ENCODE measurements at regions not wholly inside any gene's neighbourhood (a gene's known extent, or its start where the extent isn't known, plus 50 kb on each side); places are given as distances from the start of the nearest gene placed in this dataset.

DNA sequence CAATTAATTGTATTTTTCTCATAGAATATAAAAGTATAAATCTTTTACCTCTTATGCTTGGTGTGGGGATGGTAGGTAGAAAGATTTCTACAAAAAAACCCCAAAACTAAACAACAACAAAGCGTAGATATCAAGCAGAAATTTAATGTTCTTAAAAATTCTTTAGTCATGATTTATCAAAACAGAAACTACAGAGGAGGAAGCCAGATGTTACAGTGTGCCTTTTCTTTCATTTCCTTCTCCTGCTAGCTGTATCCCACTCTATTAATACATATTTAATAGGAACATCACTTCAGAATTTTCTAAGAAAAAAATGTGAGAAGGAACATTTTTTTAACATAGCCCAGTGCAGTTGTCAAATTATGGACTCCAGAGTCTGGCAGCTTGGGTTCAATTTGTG lies 420.6 kb downstream of the TUSC7 start:
- H3K27me3 Mint-ChIP-seq, result no peaks in the 10 kb centered on the region
- H3K4me1 Mint-ChIP-seq (ENCODE audit: low read depth), result peaks cover 10% of the 10 kb centered on the region
- intact Hi-C loops (cut with micrococcal nuclease), result no loop called here
- H3K36me3 Mint-ChIP-seq (ENCODE audit: low read depth), result no peaks in the 10 kb centered on the region
- H3K4me3 Mint-ChIP-seq, result no peak overlapping the region
- H3K27ac Mint-ChIP-seq, result no peak overlapping the region
- no peaks in the 10 kb centered on the region for H3K9me3 Mint-ChIP-seq

DNA sequence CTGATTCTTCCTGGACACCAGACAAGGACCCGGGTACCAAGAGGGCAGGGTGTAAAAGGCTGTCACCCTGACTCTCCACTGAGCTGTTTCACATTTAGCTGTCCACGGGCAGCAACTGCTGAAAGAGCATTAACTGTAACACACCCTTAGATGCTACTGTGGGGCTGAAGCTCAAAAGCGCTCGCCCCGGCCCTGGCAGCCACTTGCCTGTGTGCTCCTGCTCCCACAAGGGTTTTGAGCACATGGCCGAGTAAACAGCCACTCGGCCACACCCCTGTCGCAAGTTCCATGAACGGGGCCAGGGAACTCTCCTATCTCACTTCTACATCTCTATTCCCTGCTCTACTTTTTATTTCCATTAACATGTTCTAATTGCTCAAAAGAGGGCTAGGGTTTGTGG lies 421.7 kb downstream of the TUSC7 start:
- Mint-ChIP-seq H3K27me3 (no peaks in the 10 kb centered on the region), H3K4me3 (no peak overlapping the region), H3K9me3 (no peaks in the 10 kb centered on the region), H3K27ac (no peak overlapping the region), H3K36me3 (ENCODE audit: low read depth) (no peaks in the 10 kb centered on the region), H3K4me1 (ENCODE audit: low read depth) (peaks cover 10% of the 10 kb centered on the region)
- intact Hi-C loops (cut with micrococcal nuclease), result no loop called here

DNA sequence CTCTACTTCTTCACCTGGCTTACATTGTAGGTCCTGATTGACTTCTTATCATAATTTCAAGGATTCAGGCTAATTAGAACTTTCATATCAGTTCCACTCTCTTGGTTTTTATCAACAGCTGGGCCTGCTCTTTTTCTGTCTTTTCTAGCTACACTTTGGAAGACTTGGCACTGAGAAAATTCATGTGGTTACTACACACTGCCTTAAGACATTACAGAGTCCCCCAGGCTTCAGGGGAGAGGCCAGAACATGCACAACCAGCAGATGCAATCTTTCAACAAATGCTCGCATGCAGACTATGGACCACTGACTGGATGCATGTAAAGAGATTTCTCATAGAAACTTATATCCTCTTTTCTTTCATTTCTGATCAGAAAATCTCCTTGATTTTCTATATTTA lies 423.5 kb downstream of the TUSC7 start:
- Mint-ChIP-seq H3K9me3 (no peaks in the 10 kb centered on the region), H3K4me3 (no peak overlapping the region), H3K36me3 (ENCODE audit: low read depth) (no peaks in the 10 kb centered on the region), H3K27me3 (no peaks in the 10 kb centered on the region), H3K4me1 (ENCODE audit: low read depth) (peaks cover 10% of the 10 kb centered on the region), H3K27ac (no peak overlapping the region)
- intact Hi-C loops (cut with micrococcal nuclease), result no loop called here

DNA sequence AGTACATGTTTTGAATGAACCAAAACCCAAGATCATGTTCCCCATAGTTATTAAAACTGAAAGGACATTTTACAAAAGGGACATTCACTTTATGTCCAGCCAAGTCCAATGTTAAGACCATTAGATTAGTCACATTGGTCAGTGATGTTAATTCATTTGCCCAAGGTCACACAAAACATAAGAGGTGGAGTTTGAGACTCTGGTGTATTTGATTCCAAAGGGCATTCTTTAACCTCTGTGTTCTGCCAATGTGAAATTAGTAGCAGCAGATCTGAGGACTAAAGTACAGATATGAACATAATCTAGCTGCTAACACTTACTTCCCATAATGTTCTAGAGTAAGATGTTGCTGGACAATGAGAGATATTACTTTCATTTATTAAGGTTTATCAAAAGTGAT lies 425.6 kb downstream of the TUSC7 start:
- no peak overlapping the region for H3K4me3 Mint-ChIP-seq
- intact Hi-C loops (cut with micrococcal nuclease), result no loop called here
- H3K27me3 Mint-ChIP-seq, result no peaks in the 10 kb centered on the region
- H3K36me3 Mint-ChIP-seq (ENCODE audit: low read depth), result no peaks in the 10 kb centered on the region
- no peak overlapping the region for H3K27ac Mint-ChIP-seq
- peaks cover 10% of the 10 kb centered on the region for H3K4me1 Mint-ChIP-seq (ENCODE audit: low read depth)
- no peaks in the 10 kb centered on the region for H3K9me3 Mint-ChIP-seq

DNA sequence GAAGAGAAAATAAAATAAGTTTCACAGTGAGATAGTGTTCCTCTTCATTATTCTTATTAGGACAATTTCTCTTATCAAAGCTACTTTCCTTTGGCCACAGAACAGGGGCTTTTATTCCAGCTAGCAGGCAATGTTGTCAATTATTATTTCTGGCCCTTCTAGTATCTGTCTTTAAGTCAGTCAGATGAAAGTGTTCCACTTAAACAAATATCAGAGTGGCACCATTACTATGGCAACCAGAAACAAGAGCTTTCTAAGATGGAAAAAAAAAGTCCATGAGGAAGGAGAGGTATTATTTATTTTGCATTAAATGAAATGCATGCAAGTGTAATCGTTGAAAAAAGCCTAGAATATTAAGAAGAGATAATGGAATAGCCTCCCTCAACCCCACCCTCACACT lies 426.4 kb downstream of the TUSC7 start:
- H3K27ac Mint-ChIP-seq, result no peak overlapping the region
- H3K9me3 Mint-ChIP-seq, result no peaks in the 10 kb centered on the region
- no peak overlapping the region for H3K4me3 Mint-ChIP-seq
- H3K27me3 Mint-ChIP-seq, result no peaks in the 10 kb centered on the region
- no peaks in the 10 kb centered on the region for H3K36me3 Mint-ChIP-seq (ENCODE audit: low read depth)
- peaks cover 4% of the 10 kb centered on the region for H3K4me1 Mint-ChIP-seq (ENCODE audit: low read depth)
- intact Hi-C loops (cut with micrococcal nuclease), result no loop called here

DNA sequence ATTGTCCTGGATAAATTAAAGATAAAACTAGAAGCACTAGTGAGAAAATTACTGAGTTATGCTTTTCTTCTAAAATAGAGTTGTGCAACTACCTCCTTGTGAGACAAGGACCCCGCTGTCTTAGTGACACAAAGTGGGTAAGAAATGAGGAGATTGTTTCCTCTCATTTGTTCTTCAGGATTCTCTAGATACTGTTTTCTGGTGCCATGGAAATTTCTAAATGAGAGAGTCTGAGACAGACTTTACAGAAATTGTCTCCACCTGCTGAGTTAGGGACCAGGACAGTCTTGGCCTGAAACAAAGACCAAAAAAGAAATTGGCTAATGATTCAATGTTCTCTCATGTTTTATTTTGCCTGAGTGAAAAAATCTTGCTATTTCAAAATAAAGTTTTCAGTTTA lies 427.5 kb downstream of the TUSC7 start:
- intact Hi-C loops (cut with micrococcal nuclease), result no loop called here
- no peak overlapping the region for H3K4me3 Mint-ChIP-seq

DNA sequence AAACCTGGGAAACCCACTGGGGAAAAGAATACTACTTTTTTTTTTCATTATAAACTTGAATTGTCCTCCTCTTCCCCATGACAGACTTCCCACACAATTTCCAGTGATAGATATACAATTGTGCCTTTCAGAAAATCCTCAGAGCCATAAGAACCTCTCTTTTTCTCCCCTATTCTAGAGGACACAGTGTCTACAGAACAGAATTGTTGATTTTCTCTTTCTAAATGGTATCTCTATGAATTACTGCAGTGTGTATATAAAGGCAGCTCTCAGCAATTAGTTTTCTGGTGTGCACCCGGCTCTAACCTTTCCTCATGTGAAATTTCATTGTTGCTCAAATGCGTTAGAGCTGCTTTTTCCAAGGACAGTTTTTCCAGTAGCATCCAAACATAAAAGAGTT lies 430.1 kb downstream of the TUSC7 start:
- intact Hi-C loops (cut with micrococcal nuclease), result no loop called here
- H3K9me3 Mint-ChIP-seq, result no peaks in the 10 kb centered on the region

More for the DNA sequence above, 427.5 kb downstream of the TUSC7 start:
- Mint-ChIP-seq H3K9me3 (no peaks in the 10 kb centered on the region), H3K36me3 (ENCODE audit: low read depth) (no peaks in the 10 kb centered on the region), H3K27me3 (no peaks in the 10 kb centered on the region), H3K27ac (no peak overlapping the region), H3K4me1 (ENCODE audit: low read depth) (no peaks in the 10 kb centered on the region)

DNA sequence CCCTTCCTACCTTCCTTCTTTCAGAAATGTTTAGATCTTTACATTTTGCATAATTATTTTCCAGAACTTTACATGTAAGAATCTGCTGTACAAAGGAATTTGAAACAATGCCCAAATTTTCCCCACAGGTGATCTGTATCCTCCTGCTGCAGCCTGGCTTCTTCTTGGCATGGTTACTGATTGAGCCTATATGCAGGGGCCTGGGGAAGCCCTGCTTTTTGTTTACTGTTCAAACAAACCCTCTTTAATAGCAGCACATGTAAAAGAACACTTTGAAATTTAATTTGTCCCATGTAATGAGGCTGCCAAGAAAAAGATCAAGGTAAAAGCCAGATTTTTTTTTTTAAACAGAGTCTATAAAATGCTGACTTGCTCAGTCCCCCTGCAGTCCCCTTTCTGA lies 432.2 kb downstream of the TUSC7 start:
- H3K9me3 Mint-ChIP-seq, result no peaks in the 10 kb centered on the region
- no peaks in the 10 kb centered on the region for H3K36me3 Mint-ChIP-seq (ENCODE audit: low read depth)
- intact Hi-C loops (cut with micrococcal nuclease), result no loop called here
- no peaks in the 10 kb centered on the region for H3K27me3 Mint-ChIP-seq
- H3K4me3 Mint-ChIP-seq, result no peak overlapping the region
- H3K27ac Mint-ChIP-seq, result no peak overlapping the region
- peaks cover 5% of the 10 kb centered on the region for H3K4me1 Mint-ChIP-seq (ENCODE audit: low read depth)

More for the DNA sequence above, 430.1 kb downstream of the TUSC7 start:
- Mint-ChIP-seq H3K27me3 (no peaks in the 10 kb centered on the region), H3K36me3 (ENCODE audit: low read depth) (no peaks in the 10 kb centered on the region), H3K4me1 (ENCODE audit: low read depth) (peaks cover 5% of the 10 kb centered on the region), H3K27ac (no peak overlapping the region), H3K4me3 (no peak overlapping the region)

DNA sequence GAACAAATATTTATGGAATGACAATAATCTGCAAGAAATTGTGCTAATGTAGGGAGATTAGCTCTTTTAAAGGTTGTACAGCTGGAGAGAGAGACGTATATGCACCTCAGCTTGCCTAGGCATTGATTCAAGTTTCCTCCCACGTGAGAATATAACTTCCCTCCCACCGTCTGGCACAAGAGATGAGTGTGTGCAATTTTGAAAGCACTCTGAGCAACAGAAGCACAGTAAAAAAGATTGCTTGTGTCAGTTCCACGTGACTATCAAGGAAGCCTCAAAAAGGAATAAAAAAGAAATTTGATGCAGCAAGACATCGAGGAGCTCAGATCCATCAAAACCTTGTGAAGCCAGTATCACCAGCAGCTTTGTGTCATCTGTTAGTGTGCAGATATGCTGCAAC lies 435.3 kb downstream of the TUSC7 start:
- Mint-ChIP-seq H3K27me3 (no peaks in the 10 kb centered on the region), H3K27ac (no peak overlapping the region), H3K4me3 (no peak overlapping the region), H3K4me1 (ENCODE audit: low read depth) (peaks cover 5% of the 10 kb centered on the region), H3K9me3 (no peaks in the 10 kb centered on the region), H3K36me3 (ENCODE audit: low read depth) (no peaks in the 10 kb centered on the region)
- intact Hi-C loops (cut with micrococcal nuclease), result no loop called here

DNA sequence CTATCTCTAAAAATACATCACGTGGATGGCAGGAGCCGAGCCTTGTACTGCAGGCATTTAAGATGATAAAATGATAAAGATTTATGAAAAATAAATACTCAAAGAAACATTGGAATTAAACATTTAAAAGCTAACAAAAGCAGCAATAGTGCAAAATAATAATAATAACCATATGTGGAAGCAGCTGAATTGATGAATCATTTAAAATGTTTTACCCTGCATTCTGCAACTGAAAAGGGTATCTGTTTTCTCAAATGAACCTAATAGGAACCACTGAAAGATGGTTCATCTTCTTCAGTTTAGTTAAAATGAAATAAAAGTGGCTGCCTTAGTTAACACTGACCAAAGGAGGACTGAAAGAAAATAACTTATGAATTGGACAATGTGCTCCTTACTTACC lies 436.1 kb downstream of the TUSC7 start:
- Mint-ChIP-seq H3K4me1 (ENCODE audit: low read depth) (peaks cover 5% of the 10 kb centered on the region), H3K27ac (no peak overlapping the region), H3K4me3 (no peak overlapping the region), H3K9me3 (no peaks in the 10 kb centered on the region), H3K27me3 (no peaks in the 10 kb centered on the region), H3K36me3 (ENCODE audit: low read depth) (no peaks in the 10 kb centered on the region)
- intact Hi-C loops (cut with micrococcal nuclease), result no loop called here

DNA sequence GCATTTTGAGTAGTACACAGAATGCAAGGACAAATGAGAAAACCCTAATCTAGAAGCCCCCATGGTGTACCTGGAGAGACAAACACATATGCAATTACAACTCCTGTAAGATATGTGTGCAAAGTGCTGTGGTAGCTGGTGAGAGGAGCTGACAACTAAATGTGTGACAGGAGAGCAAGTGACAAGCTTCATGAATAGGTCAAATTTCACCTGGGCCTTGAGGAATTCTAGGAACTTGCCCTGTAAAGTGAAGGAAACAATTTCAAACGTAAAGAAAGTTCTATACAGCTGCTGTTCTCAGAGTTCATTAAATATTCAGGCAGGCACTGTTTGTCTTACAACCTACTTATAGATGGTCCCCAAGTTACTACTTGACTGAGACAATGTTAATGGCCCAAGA lies 437.0 kb downstream of the TUSC7 start:
- H3K4me3 Mint-ChIP-seq, result no peak overlapping the region
- no peaks in the 10 kb centered on the region for H3K36me3 Mint-ChIP-seq (ENCODE audit: low read depth)
- intact Hi-C loops (cut with micrococcal nuclease), result no loop called here
- H3K27ac Mint-ChIP-seq, result no peak overlapping the region
- no peaks in the 10 kb centered on the region for H3K27me3 Mint-ChIP-seq
- no peaks in the 10 kb centered on the region for H3K9me3 Mint-ChIP-seq
- H3K4me1 Mint-ChIP-seq (ENCODE audit: low read depth), result peaks cover 5% of the 10 kb centered on the region

DNA sequence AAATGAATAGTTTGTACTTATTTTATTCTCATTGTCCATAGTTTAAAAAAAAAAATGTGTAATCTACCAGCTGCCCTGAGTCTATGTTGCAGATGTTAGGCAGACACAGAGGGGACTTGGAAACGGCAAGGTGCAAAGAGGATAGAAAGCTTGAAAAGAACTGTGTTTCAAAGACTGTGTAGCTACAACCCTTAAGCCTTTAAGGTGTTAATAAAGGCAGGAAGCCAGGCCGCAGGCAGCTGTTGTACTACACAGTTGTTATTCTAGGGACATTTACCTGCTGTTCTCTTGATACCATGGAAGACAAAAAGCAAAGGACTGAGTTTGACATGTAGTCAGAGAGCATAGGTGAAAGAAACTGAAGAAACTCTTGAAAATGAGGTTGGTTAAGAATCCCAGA lies 440.0 kb downstream of the TUSC7 start:
- no peaks in the 10 kb centered on the region for H3K27me3 Mint-ChIP-seq
- no peaks in the 10 kb centered on the region for H3K4me1 Mint-ChIP-seq (ENCODE audit: low read depth)
- H3K27ac Mint-ChIP-seq, result no peak overlapping the region
- no peaks in the 10 kb centered on the region for H3K36me3 Mint-ChIP-seq (ENCODE audit: low read depth)
- intact Hi-C loops (cut with micrococcal nuclease), result no loop called here
- no peaks in the 10 kb centered on the region for H3K9me3 Mint-ChIP-seq
- no peak overlapping the region for H3K4me3 Mint-ChIP-seq

DNA sequence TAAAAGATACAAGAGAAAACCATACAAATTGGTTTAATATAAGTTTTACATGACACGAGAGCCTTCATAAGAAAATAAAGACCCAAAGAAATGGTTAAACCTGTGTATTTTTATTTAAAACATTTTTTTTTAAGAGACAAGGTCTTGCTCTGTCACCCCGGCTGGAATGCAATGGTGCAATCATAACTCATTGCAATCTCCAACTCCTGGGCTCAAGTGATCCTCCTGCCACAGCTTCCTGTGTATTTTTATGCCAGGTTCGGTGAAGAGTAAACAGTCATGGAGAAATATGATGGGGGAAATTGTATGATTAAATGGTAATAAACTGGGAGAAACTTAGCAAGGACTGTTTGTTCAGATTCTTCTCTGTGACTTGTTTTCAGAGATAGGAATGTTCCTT lies 441.0 kb downstream of the TUSC7 start:
- Mint-ChIP-seq H3K27me3 (no peaks in the 10 kb centered on the region), H3K27ac (no peak overlapping the region), H3K9me3 (no peaks in the 10 kb centered on the region), H3K4me3 (no peak overlapping the region), H3K36me3 (ENCODE audit: low read depth) (no peaks in the 10 kb centered on the region), H3K4me1 (ENCODE audit: low read depth) (no peaks in the 10 kb centered on the region)
- intact Hi-C loops (cut with micrococcal nuclease), result no loop called here

DNA sequence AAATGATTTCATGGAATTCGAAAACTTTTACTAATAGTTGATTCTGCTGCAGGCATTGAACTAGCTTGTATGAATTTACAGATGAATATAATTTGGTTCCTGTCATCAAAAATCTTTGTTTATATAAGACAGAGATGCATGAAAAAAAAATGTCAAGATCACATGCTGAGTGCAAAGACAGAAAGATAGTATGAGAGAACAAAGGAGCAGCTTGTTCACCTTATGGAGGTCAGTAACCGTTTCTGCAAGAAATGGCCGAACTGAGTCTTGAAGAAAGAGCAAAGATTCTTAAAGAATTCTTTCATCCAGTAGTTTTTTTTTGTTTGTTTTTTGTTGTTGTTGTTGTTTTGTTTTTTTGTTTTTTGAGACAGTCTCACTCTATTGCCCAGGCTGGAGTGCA lies 450.6 kb downstream of the TUSC7 start:
- Mint-ChIP-seq H3K9me3 (no peaks in the 10 kb centered on the region), H3K4me1 (ENCODE audit: low read depth) (no peaks in the 10 kb centered on the region), H3K4me3 (no peak overlapping the region), H3K27ac (no peak overlapping the region), H3K36me3 (ENCODE audit: low read depth) (no peaks in the 10 kb centered on the region), H3K27me3 (no peaks in the 10 kb centered on the region)
- intact Hi-C loops (cut with micrococcal nuclease), result no loop called here

DNA sequence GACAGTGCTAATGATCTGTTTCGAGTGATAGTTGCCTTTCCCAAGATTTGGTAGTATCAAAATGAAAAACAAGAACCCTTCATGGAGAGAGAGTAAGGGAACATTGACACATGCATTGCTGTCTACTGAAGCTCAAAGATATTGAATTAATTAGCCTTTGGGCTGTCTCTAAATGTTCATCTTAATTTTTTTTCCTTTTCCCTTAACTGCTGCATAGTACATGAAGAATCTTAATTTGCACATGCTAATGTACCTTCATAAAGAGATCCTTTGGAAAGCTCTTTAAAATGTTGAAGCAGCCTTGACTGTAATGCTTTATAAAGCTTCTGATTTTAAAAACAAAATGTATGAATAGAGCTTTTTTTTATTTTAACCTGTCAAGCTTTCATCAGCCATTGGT lies 452.2 kb downstream of the TUSC7 start:
- H3K36me3 Mint-ChIP-seq (ENCODE audit: low read depth), result no peaks in the 10 kb centered on the region
- no peak overlapping the region for H3K4me3 Mint-ChIP-seq
- no peaks in the 10 kb centered on the region for H3K9me3 Mint-ChIP-seq
- intact Hi-C loops (cut with micrococcal nuclease), result no loop called here
- no peaks in the 10 kb centered on the region for H3K4me1 Mint-ChIP-seq (ENCODE audit: low read depth)
- H3K27ac Mint-ChIP-seq, result no peak overlapping the region
- no peaks in the 10 kb centered on the region for H3K27me3 Mint-ChIP-seq

DNA sequence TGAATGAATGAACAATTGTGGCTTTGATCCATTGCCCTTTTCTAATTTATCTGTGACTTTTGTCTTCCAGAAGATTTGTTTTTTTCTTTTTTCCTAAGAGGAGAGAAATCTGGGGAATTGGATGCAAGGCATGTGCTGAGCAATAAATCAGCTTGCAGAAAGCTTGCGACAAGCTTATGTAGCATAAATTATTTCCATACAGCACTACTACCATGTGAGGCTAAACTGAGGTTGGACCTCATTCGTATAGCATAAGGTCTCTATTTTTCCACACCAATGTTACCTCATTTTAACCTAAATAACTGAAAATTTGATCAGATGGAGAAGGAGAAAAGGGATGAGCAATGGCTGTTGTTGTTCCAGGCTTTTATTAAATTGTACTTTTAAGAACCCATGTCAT lies 455.6 kb downstream of the TUSC7 start:
- Mint-ChIP-seq H3K27ac (no peak overlapping the region), H3K36me3 (ENCODE audit: low read depth) (no peaks in the 10 kb centered on the region), H3K9me3 (no peaks in the 10 kb centered on the region), H3K27me3 (no peaks in the 10 kb centered on the region), H3K4me1 (ENCODE audit: low read depth) (no peaks in the 10 kb centered on the region), H3K4me3 (no peak overlapping the region)
- intact Hi-C loops (cut with micrococcal nuclease), result no loop called here
